Activated T-cell treated with anti-CD3 and anti-CD28 coated beads, Interleukin-2, amount 50 U/mL, for 4 hours (primary cell): ENCODE measurements at regions not wholly inside any gene's neighbourhood (a gene's known extent, or its start where the extent isn't known, plus 50 kb on each side); places are given as distances from the start of the nearest gene placed in this dataset.
"Not testable (repeated sequence)": the region's sequence is repeated elsewhere in the genome, so short reads cannot be mapped to it uniquely, and the experiment has no call there.

Experiments
- ATAC-seq, 2 donors: fragments of 200-7000 bp; cut with Tn5 transposase; one replicate each; pipeline ENCODE4 v1.10.0; 2021
- DNase-seq: peaks from one replicate; pipeline ENCODE4 v3.0.0-alpha.2; 2020
- H3K27me3 Mint-ChIP-seq: one replicate; pipeline ENCODE4 v1.8.0; 2021; ENCODE audit warnings: low read depth, mixed read lengths
- H3K36me3 Mint-ChIP-seq: one replicate; pipeline ENCODE4 v1.8.0; 2022; ENCODE audit warnings: mixed read lengths; ENCODE audit not compliant: insufficient read depth
- H3K4me1 Mint-ChIP-seq: one replicate; pipeline ENCODE4 v1.8.0; 2021; ENCODE audit warnings: low read depth, mixed read lengths
- H3K4me3 Mint-ChIP-seq: one replicate; pipeline ENCODE4 v1.8.0; 2021; ENCODE audit warnings: mild to moderate bottlenecking, moderate library complexity, mixed read lengths
- H3K9me3 Mint-ChIP-seq: one replicate; pipeline ENCODE4 v1.8.0; 2021; ENCODE audit warnings: mixed read lengths

DNA sequence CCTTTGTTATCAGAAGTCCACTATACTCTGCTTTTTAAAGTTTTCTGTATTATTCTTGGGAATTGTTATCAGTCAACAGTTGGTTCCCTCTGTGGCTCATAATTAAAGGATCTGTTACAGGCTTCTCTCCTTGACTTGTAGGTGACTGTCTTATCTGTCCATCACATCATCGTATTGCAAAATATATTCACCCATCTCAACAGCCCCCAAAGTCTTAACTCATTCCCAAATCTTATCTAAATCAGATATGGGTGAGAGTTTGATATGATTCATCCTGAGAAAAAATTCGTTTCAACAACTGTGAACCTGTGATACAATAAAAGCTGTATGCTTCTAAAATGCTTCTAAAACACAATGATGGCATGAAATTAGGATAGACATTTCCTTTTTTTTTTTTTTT, 1245.6 kb upstream of the RAG2 start:
- Mint-ChIP-seq H3K36me3 (no peaks in the 10 kb centered on the region), H3K4me1 (no peaks in the 10 kb centered on the region), H3K27me3 (no peaks in the 10 kb centered on the region), H3K4me3 (no peak overlapping the region), H3K9me3 (peaks cover 23% of the 10 kb centered on the region)
- ATAC-seq (no peak), DNase-seq (no peak)

- no peak overlapping the region for H3K4me3 Mint-ChIP-seq
- ATAC-seq (no peak), DNase-seq (no peak)
- H3K9me3 Mint-ChIP-seq, result peaks cover 19% of the 10 kb centered on the region
- no peaks in the 10 kb centered on the region for H3K4me1 Mint-ChIP-seq
- no peaks in the 10 kb centered on the region for H3K27me3 Mint-ChIP-seq
- no peaks in the 10 kb centered on the region for H3K36me3 Mint-ChIP-seq
Measured at GRCh38 chr11:37841016-37841415, 1243.0 kb upstream of the RAG2 start.

DNA sequence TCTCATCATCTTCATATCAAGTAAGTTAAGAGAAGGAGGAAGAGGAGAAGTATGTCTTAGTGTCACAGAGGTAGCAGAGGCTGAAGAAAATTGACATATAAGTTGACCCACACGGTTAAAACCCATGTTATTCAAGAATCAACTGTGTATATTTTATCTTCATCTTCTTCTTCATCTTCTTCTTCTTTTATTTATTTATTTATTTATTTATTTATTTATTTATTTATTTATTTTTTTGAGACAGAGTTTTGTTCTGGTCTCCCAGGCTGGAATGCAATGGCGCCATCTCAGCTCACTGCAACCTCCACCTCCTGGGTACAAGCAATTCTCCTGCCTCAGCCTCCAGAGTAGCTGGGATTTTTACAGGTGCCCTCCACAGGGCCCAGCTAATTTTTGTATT, 1242.3 kb upstream of the RAG2 start:
- H3K36me3 Mint-ChIP-seq, ATAC-seq: not testable (repeated sequence)

GRCh38 chr11:37830529-37830928, 1232.5 kb upstream of the RAG2 start:
- no peaks in the 10 kb centered on the region for H3K4me1 Mint-ChIP-seq
- ATAC-seq, result no peak
- peaks cover 7% of the 10 kb centered on the region for H3K9me3 Mint-ChIP-seq
- H3K27me3 Mint-ChIP-seq, result no peaks in the 10 kb centered on the region
- H3K4me3 Mint-ChIP-seq, result no peak overlapping the region
- no peak for DNase-seq
- H3K36me3 Mint-ChIP-seq, result no peaks in the 10 kb centered on the region

More for the DNA sequence above, 1242.3 kb upstream of the RAG2 start:
- DNase-seq, H3K27me3 Mint-ChIP-seq, H3K4me3 Mint-ChIP-seq, H3K4me1 Mint-ChIP-seq: not testable (repeated sequence)
- peaks cover 19% of the 10 kb centered on the region for H3K9me3 Mint-ChIP-seq

- DNase-seq (no peak), ATAC-seq (no peak)
- H3K36me3 Mint-ChIP-seq, result no peaks in the 10 kb centered on the region
- no peaks in the 10 kb centered on the region for H3K27me3 Mint-ChIP-seq
- peaks cover 12% of the 10 kb centered on the region for H3K9me3 Mint-ChIP-seq
- H3K4me1 Mint-ChIP-seq, result no peaks in the 10 kb centered on the region
- no peak overlapping the region for H3K4me3 Mint-ChIP-seq
Measured at GRCh38 chr11:37817727-37818270, 1219.8 kb upstream of the RAG2 start.

DNA sequence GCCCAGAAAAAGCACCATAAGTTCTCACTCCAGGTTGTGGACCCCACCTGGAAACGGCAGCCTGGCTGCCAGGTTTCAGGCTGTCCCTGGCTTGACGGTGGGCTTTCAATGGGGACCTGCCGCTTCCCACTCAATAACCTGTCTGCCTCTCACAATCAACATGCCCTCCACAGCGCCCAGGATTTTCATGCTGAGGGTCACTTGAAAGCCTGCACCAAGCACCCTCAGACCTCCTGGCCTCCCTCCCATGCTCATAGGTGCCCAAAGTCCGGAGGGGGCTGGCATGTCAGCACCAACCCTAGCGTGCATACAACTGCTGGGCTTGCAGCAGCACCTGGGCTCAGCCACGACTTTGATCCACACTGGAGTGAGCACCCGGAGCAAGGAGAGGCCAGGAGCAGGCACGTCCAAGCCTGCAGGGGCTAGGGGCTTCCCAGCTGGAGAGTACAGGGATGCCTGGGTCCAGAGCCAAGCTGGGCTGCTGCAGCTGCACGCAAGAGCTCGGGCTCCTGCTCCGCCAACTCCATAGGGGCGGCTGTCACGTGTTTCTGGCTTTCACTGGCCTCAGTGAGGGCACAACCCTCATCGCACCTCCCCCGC, 1214.3 kb upstream of the RAG2 start:
- Mint-ChIP-seq H3K4me1 (no peaks in the 10 kb centered on the region), H3K4me3 (no peak overlapping the region), H3K36me3 (no peaks in the 10 kb centered on the region), H3K9me3 (peaks cover 13% of the 10 kb centered on the region), H3K27me3 (no peaks in the 10 kb centered on the region)
- ATAC-seq, result no peak
- no peak for DNase-seq

- Mint-ChIP-seq H3K36me3 (no peaks in the 10 kb centered on the region), H3K27me3 (no peaks in the 10 kb centered on the region), H3K4me3 (no peak overlapping the region), H3K9me3 (peaks cover 8% of the 10 kb centered on the region), H3K4me1 (no peaks in the 10 kb centered on the region)
- ATAC-seq (no peak), DNase-seq (no peak)
Measured at GRCh38 chr11:37811349-37811748, 1213.3 kb upstream of the RAG2 start.

DNA sequence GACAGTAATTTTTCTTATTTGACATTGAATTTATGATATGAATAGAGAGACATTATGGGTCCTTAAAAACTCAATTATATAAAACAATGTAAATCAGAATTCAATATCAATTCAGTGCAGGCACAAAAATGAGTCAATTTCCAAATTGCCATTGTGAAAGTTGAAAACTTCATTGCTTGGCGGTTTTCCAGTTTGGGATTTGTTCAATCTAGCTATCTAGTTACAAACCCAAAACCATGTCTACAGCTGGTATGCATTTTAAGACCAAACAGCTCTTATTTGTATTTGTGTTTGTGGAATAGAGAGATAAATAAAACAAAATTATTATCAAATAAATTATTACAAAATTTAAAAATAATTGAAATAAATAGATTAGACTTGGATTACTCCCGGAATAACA, 1206.6 kb upstream of the RAG2 start:
- Mint-ChIP-seq H3K4me1 (no peaks in the 10 kb centered on the region), H3K9me3 (peaks cover 8% of the 10 kb centered on the region), H3K4me3 (no peak overlapping the region), H3K36me3 (no peaks in the 10 kb centered on the region), H3K27me3 (no peaks in the 10 kb centered on the region)
- DNase-seq (no peak), ATAC-seq (no peak)

DNA sequence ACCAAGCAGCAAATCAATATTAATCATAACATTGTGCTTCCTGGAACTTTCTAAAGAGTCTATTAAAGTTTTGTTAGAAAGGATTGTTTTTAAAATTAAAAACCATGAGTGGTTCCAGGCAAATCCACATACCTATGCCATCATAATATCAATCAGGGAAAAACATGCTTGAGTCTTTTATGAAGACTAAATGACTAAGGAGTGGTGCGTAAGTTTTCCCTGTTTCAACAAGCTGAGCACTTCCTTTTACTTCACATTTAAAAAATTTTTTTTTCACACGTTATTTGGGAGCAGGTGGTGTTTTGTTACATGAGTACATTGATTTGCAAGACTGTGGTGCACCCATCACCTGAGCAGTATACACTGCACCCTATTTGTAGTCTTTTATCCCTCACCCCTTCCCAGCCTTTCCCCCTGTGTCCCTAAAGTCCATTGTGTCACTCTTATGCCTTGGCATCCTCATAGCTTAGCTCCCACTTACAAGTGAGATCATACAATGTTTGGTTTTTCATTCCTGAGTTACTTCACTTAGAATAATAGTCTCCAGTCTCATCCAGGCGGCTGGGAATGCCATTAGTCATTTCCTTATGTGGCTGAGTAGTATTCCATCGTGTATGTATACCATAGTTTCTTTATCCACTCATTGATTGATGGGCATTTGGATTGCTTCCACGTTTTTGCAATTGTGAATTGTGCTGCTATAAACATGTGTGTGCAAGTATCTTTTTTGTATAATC, 1190.3 kb upstream of the RAG2 start:
- Mint-ChIP-seq H3K9me3 (peaks cover 18% of the 10 kb centered on the region), H3K4me1 (no peaks in the 10 kb centered on the region), H3K27me3 (no peaks in the 10 kb centered on the region), H3K36me3 (no peaks in the 10 kb centered on the region), H3K4me3 (no peak overlapping the region)
- DNase-seq, result no peak
- no peak for ATAC-seq

GRCh38 chr11:37786214-37786755, 1188.2 kb upstream of the RAG2 start:
- no peaks in the 10 kb centered on the region for H3K4me1 Mint-ChIP-seq
- H3K4me3 Mint-ChIP-seq, result no peak overlapping the region
- no peaks in the 10 kb centered on the region for H3K36me3 Mint-ChIP-seq
- DNase-seq, result no peak
- no peak for ATAC-seq
- peaks cover 25% of the 10 kb centered on the region for H3K9me3 Mint-ChIP-seq
- H3K27me3 Mint-ChIP-seq, result no peaks in the 10 kb centered on the region

DNA sequence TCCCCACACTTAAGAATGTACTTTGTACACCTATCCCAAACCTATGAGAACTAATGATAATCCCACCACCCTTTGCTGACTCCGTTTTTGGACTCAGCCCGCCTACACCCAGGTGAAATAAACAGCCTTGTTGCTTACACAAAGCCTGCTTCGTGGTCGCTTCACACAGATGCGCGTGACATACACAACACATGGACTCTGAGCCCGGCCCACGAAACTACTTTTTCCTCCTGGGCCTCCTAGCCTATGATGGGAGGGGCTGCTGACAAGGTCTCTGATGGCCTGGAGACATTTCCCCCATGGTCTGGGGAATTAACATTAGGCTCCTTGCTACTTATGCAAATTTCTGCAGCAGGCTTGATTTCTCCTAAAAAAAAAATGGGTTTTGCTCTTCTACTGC, 1176.4 kb upstream of the RAG2 start:
- Mint-ChIP-seq H3K36me3 (no peaks in the 10 kb centered on the region), H3K27me3 (no peaks in the 10 kb centered on the region), H3K4me1 (no peaks in the 10 kb centered on the region), H3K9me3 (peaks cover 17% of the 10 kb centered on the region), H3K4me3 (no peak overlapping the region)
- ATAC-seq (no peak), DNase-seq (no peak)

GRCh38 chr11:37770145-37770544, 1172.1 kb upstream of the RAG2 start:
- no peak for ATAC-seq
- H3K4me3 Mint-ChIP-seq, result no peak overlapping the region
- DNase-seq, result no peak
- no peaks in the 10 kb centered on the region for H3K36me3 Mint-ChIP-seq
- H3K27me3 Mint-ChIP-seq, result no peaks in the 10 kb centered on the region
- H3K4me1 Mint-ChIP-seq, result no peaks in the 10 kb centered on the region
- peaks cover 16% of the 10 kb centered on the region for H3K9me3 Mint-ChIP-seq

DNA sequence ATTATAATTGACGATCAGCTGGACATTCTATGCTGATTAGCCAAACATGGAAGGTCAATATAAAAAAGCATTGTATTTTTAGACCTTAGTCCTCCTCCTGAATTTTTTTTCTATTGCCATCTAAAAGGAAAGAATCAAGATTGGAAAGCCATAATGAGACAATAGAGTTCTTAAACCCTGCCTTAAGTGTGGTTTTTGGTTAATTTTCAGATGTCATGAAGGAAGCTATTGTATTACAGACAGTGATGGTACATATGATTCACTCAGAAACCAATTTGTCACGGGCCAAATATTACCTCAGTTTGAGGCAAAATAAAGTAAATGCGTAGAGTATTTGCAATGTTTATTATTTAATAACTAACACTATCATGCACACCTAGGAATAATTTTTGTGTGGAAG, 1164.0 kb upstream of the RAG2 start:
- Mint-ChIP-seq H3K27me3 (no peaks in the 10 kb centered on the region), H3K36me3 (no peaks in the 10 kb centered on the region), H3K4me1 (no peaks in the 10 kb centered on the region), H3K4me3 (no peak overlapping the region), H3K9me3 (peaks cover 20% of the 10 kb centered on the region)
- ATAC-seq, result no peak
- no peak for DNase-seq

DNA sequence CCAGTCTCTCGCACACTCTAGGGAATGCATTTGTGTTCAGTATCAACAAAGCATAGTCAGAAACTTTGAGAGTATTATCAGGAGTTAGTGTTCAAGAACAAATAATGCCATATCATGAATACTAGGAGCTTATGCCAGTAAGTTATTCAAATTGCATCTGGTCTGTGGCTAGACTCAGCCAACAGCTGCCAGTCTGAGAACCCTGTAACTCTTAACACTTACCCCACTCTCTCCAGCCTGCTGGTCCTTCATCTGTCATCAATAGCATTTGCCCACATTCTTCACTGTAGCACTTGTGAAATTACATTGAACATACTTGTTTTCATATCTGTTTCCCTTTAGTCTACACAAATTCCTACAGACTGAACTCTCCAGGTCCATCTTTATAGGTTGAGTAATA, 1157.5 kb upstream of the RAG2 start:
- DNase-seq (no peak), ATAC-seq (no peak)
- Mint-ChIP-seq H3K36me3 (no peaks in the 10 kb centered on the region), H3K9me3 (peaks cover 18% of the 10 kb centered on the region), H3K27me3 (no peaks in the 10 kb centered on the region), H3K4me3 (no peak overlapping the region), H3K4me1 (no peaks in the 10 kb centered on the region)

DNA sequence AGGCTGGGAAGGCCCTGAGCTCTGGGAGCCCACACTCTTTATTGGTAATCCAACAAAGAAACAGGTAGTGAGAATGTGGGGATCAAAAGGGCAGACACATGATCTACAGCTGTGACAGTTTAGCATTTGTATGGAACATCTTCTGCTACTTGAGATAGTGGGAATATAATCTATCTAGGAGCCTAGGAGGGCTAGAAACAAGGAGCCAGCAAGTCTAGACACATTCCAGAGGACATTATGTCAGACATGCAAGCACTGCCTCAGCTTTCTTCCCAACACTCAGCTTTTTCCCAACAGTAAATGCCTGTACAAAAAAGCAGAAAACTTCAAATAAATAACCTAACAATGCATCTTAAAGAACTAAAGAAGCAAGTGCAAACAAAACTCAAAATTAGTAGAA, 1150.6 kb upstream of the RAG2 start:
- H3K4me1 Mint-ChIP-seq, result no peaks in the 10 kb centered on the region
- no peak overlapping the region for H3K4me3 Mint-ChIP-seq
- H3K36me3 Mint-ChIP-seq, result no peaks in the 10 kb centered on the region
- DNase-seq (no peak), ATAC-seq (no peak)
- H3K27me3 Mint-ChIP-seq, result no peaks in the 10 kb centered on the region
- H3K9me3 Mint-ChIP-seq, result peaks cover 20% of the 10 kb centered on the region
